Astrocyte (in vitro differentiated cells and primary cell): ENCODE measurements at regions not wholly inside any gene's neighbourhood (a gene's known extent, or its start where the extent isn't known, plus 50 kb on each side); places are given as distances from the start of the nearest gene placed in this dataset.

Experiments used
- DNase-seq: peaks from one replicate; pipeline ENCODE4 v3.0.0-alpha.2; 2010; ENCODE audit warnings: low read depth
- FAIRE-seq: peaks from 2 replicates; lab custom pipeline; 2011; peaks lifted over from hg19 to GRCh38; lab: Jason Lieb, UNC
- H2AFZ ChIP-seq: 2 replicates; pipeline ENCODE4 v1.6.0; 2012; ENCODE audit warnings: low read depth, low read length, inconsistent platforms
- H3K27ac ChIP-seq: 2 replicates; pipeline ENCODE4 v1.5.1; 2011; ENCODE audit warnings: low read depth, low read length, inconsistent platforms
- H3K27me3 ChIP-seq: 2 replicates; pipeline ENCODE4 v1.6.0; 2011; ENCODE audit warnings: low read length, inconsistent platforms; ENCODE audit not compliant: insufficient read depth
- H3K36me3 ChIP-seq: 2 replicates; pipeline ENCODE4 v1.5.1; 2011; ENCODE audit warnings: low read length, inconsistent platforms; ENCODE audit not compliant: insufficient read depth
- H3K4me1 ChIP-seq: 2 replicates; pipeline ENCODE4 v1.5.1; 2011; ENCODE audit warnings: low read length, inconsistent platforms; ENCODE audit not compliant: insufficient read depth
- H3K4me2 ChIP-seq: 2 replicates; pipeline ENCODE4 v1.6.0; 2012; ENCODE audit warnings: low read length, inconsistent platforms
- H3K4me3 ChIP-seq: 2 replicates; pipeline ENCODE4 v1.5.1; 2011; ENCODE audit warnings: low read depth, mild to moderate bottlenecking, low read length, inconsistent platforms; ENCODE audit not compliant: insufficient read depth
- H3K79me2 ChIP-seq: 2 replicates; pipeline ENCODE4 v1.6.0; 2012; ENCODE audit warnings: mild to moderate bottlenecking, low read length, inconsistent platforms; ENCODE audit not compliant: insufficient read depth
- H3K9ac ChIP-seq: 2 replicates; pipeline ENCODE4 v1.6.0; 2012; ENCODE audit warnings: mild to moderate bottlenecking, low read length, inconsistent platforms
- H3K9me3 ChIP-seq: 2 replicates; pipeline ENCODE4 v1.5.1; 2012; ENCODE audit warnings: low read depth, mild to moderate bottlenecking, low read length, inconsistent platforms; ENCODE audit not compliant: insufficient read depth
- H4K20me1 ChIP-seq: 2 replicates; pipeline ENCODE4 v1.6.0; 2012; ENCODE audit warnings: low read length, inconsistent platforms; ENCODE audit not compliant: insufficient read depth
- H3K27ac Mint-ChIP-seq: one replicate; pipeline ENCODE4 v1.8.0; 2021; ENCODE audit warnings: mild to moderate bottlenecking, mixed read lengths; ENCODE audit not compliant: unreplicated experiment
- H3K27me3 Mint-ChIP-seq: one replicate; pipeline ENCODE4 v1.8.0; 2021; ENCODE audit warnings: low read depth, mixed read lengths; ENCODE audit not compliant: unreplicated experiment
- H3K36me3 Mint-ChIP-seq: one replicate; pipeline ENCODE4 v1.8.0; 2021; ENCODE audit warnings: low read depth, mixed read lengths; ENCODE audit not compliant: unreplicated experiment
- H3K4me1 Mint-ChIP-seq: one replicate; pipeline ENCODE4 v1.8.0; 2021; ENCODE audit warnings: low read depth, mixed read lengths; ENCODE audit not compliant: unreplicated experiment
- H3K4me3 Mint-ChIP-seq: one replicate; pipeline ENCODE4 v1.8.0; 2021; ENCODE audit warnings: mild to moderate bottlenecking, moderate library complexity, mixed read lengths; ENCODE audit not compliant: unreplicated experiment
- H3K9me3 Mint-ChIP-seq: one replicate; pipeline ENCODE4 v1.8.0; 2021; ENCODE audit warnings: mild to moderate bottlenecking, mixed read lengths; ENCODE audit not compliant: unreplicated experiment
- EZH2 ChIP-seq: IDR thresholded peaks from 2 replicates; pipeline ENCODE4 v1.6.1; 2012; ENCODE audit warnings: mild to moderate bottlenecking, low read length, inconsistent platforms; ENCODE audit not compliant: insufficient read depth
- TF ChIP-seq, protein P1 (sequence below): IDR thresholded peaks from 2 replicates; pipeline ENCODE4 v1.5.1; 2011; ENCODE audit warnings: low read depth, mild to moderate bottlenecking, inconsistent platforms, low read length, moderate library complexity; ENCODE audit not compliant: insufficient read depth

DNA sequence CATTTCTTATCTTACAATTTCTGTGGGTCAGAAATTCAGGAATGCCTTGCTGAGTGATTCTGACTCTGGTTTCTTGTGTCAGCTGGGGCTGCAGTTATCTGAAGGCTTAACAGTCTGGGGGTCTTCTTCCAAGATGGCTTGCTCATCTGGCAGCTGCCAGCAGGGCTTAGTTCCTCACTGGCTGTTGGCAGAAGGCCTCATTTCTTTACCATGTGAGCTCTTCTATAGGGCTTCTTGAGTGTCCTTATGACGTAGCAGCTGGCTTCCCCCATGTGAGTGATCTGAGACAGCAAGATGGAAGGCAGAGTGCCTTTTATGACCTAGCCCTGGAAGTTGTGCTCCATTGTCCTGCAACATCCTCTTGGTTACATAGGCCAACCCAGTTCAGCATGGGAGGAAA lies 82.0 kb upstream of the PDZRN3 start:
- Histone ChIP-seq H2AFZ (no peak overlapping the region), H3K4me1 (peaks cover 6% of the 10 kb centered on the region), H3K79me2 (no peaks in the 10 kb centered on the region), H3K4me3 (no peak overlapping the region), H3K27ac (no peak overlapping the region), H3K9ac (no peak overlapping the region), H4K20me1 (no peaks in the 10 kb centered on the region), H3K27me3 (no peaks in the 10 kb centered on the region), H3K4me2 (no peak overlapping the region), H3K36me3 (no peaks in the 10 kb centered on the region), H3K9me3 (no peaks in the 10 kb centered on the region)
- Mint-ChIP-seq H3K4me1 (no peaks in the 10 kb centered on the region), H3K27me3 (peaks cover 3% of the 10 kb centered on the region), H3K4me3 (no peak overlapping the region), H3K27ac (no peak overlapping the region), H3K36me3 (no peaks in the 10 kb centered on the region), H3K9me3 (no peaks in the 10 kb centered on the region)
- TF ChIP-seq, protein P1, sequence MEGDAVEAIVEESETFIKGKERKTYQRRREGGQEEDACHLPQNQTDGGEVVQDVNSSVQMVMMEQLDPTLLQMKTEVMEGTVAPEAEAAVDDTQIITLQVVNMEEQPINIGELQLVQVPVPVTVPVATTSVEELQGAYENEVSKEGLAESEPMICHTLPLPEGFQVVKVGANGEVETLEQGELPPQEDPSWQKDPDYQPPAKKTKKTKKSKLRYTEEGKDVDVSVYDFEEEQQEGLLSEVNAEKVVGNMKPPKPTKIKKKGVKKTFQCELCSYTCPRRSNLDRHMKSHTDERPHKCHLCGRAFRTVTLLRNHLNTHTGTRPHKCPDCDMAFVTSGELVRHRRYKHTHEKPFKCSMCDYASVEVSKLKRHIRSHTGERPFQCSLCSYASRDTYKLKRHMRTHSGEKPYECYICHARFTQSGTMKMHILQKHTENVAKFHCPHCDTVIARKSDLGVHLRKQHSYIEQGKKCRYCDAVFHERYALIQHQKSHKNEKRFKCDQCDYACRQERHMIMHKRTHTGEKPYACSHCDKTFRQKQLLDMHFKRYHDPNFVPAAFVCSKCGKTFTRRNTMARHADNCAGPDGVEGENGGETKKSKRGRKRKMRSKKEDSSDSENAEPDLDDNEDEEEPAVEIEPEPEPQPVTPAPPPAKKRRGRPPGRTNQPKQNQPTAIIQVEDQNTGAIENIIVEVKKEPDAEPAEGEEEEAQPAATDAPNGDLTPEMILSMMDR = no peak
- TF ChIP-seq EZH2 = no peak
- DNase-seq = peak; percentile 1
- FAIRE-seq = no peak

DNA sequence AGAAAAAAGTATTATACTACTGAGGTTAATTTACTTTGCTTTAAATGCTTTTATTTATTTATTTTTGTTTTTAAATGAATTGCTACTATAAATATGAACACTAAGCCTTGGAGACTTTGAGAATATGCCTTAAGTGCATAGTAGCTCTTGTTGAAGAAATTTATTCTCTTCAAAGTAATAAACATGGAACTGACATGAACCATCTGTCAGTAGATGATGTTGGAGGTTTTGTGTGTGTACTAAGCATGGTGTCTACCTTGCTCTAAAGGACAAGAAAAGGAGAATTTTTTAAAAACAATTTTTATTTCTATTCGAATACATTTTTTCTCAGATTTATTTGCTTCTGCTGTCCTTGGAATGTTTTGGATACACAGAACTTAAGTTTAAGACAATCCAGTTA lies 81.1 kb upstream of the PDZRN3 start:
- FAIRE-seq (no peak), DNase-seq (no peak)
- Histone ChIP-seq H3K9ac (no peak overlapping the region), H2AFZ (no peak overlapping the region), H3K4me2 (no peak overlapping the region), H4K20me1 (no peaks in the 10 kb centered on the region), H3K79me2 (no peaks in the 10 kb centered on the region), H3K27ac (no peak overlapping the region), H3K9me3 (no peaks in the 10 kb centered on the region), H3K4me1 (peaks cover 6% of the 10 kb centered on the region), H3K4me3 (no peak overlapping the region), H3K36me3 (no peaks in the 10 kb centered on the region), H3K27me3 (no peaks in the 10 kb centered on the region)
- Mint-ChIP-seq H3K27me3 (peaks cover 3% of the 10 kb centered on the region), H3K27ac (no peak overlapping the region), H3K9me3 (no peaks in the 10 kb centered on the region), H3K4me1 (no peaks in the 10 kb centered on the region), H3K36me3 (no peaks in the 10 kb centered on the region), H3K4me3 (no peak overlapping the region)
- no peak for TF ChIP-seq EZH2
- TF ChIP-seq, protein P1 = no peak

DNA sequence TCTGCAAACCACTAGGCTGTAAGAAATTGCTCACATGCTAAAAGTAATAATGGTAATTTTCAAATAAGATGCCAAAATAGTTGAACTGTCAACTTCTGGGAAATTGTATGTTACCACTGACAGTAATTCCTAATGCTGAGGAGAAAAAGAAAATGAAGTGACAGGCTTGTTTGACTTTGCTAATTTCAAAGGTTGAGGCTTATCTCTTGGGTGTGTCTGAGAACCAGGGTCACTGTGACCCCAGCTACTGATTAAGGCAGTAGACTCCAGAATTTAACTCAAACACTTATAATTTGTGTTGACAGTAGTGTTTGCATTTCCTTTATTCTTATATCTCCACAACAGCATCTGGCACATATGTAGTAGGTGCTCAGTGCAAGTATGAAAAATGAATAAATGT lies 74.6 kb upstream of the PDZRN3 start:
- no peaks in the 10 kb centered on the region for H3K4me1 Mint-ChIP-seq
- Histone ChIP-seq H3K4me1 (no peaks in the 10 kb centered on the region), H3K27ac (no peak overlapping the region), H3K79me2 (no peaks in the 10 kb centered on the region), H3K27me3 (no peaks in the 10 kb centered on the region), H4K20me1 (no peaks in the 10 kb centered on the region), H3K4me2 (no peak overlapping the region), H3K9ac (no peak overlapping the region), H3K36me3 (no peaks in the 10 kb centered on the region), H2AFZ (no peak overlapping the region), H3K4me3 (no peak overlapping the region), H3K9me3 (no peaks in the 10 kb centered on the region)
- H3K9me3 Mint-ChIP-seq = peaks cover 3% of the 10 kb centered on the region
- H3K4me3 Mint-ChIP-seq = no peak overlapping the region
- H3K36me3 Mint-ChIP-seq = no peaks in the 10 kb centered on the region
- FAIRE-seq (no peak), DNase-seq (no peak)
- no peak overlapping the region for H3K27ac Mint-ChIP-seq
- TF ChIP-seq EZH2 = no peak
- TF ChIP-seq, protein P1 = no peak
- peaks cover 3% of the 10 kb centered on the region for H3K27me3 Mint-ChIP-seq
